Stimulated activated effector memory CD8-positive, alpha-beta T cell treated with anti-CD3 and anti-CD28 coated beads, Interleukin-12 subunit alpha, Interleukin-12 subunit beta, amount 100 ng/mL, for 72 hours (primary cell): ENCODE measurements at regions not wholly inside any gene's neighbourhood (a gene's known extent, or its start where the extent isn't known, plus 50 kb on each side); places are given as distances from the start of the nearest gene placed in this dataset.

Source experiments
- ATAC-seq: fragments of 150-1000 bp; cut with Tn5 transposase; 2 replicates; pipeline ENCODE4 v1.10.0; 2021
- DNase-seq, 2 donors: peaks; one replicate each; pipeline ENCODE4 v3.0.0; 2021 to 2022; ENCODE audit warnings: low spot score in 2 of 2
- H3K27ac Mint-ChIP-seq: one replicate; pipeline ENCODE4 v1.8.0; 2022; ENCODE audit warnings: mild to moderate bottlenecking, mixed read lengths
- H3K36me3 Mint-ChIP-seq: one replicate; pipeline ENCODE4 v1.8.0; 2022; ENCODE audit warnings: mild to moderate bottlenecking, mixed read lengths
- H3K4me1 Mint-ChIP-seq: one replicate; pipeline ENCODE4 v1.8.0; 2022; ENCODE audit warnings: mixed read lengths
- H3K4me3 Mint-ChIP-seq: one replicate; pipeline ENCODE4 v1.8.0; 2022; ENCODE audit warnings: mild to moderate bottlenecking, mixed read lengths
- H3K9me3 Mint-ChIP-seq: one replicate; pipeline ENCODE4 v1.8.0; 2022; ENCODE audit warnings: mixed read lengths

DNA sequence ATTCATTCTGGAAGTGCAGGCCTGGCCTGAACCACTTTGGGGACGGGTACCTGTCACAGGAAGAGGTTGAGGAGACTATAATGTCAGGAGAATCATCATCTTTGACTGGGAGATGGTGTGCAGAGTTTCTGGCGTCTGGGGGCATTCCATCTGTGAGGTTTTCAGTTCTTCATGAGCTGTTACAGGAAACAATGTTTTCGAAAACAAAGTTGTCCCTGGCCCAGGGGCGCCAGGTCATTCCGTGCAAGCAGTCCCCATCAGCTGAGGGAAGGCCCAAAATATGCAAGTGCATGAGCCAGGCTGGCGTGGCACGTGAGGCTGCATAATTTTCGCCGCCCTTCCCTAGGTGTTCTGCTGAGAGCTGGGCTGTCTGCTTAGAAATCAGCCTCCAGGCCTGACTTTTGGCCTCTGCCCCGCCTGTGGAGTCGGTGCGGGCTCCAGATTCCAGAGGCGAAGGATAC lies 68.4 kb upstream of the ATP5PO start:
- ATAC-seq, result peak; percentile 46
- Mint-ChIP-seq H3K36me3 (peaks cover 17% of the 10 kb centered on the region), H3K4me3 (no peak overlapping the region), H3K4me1 (peaks cover 64% of the 10 kb centered on the region), H3K9me3 (peaks cover 7% of the 10 kb centered on the region), H3K27ac (peak overlapping the region; percentile 88)
- DNase-seq, result no peak

DNA sequence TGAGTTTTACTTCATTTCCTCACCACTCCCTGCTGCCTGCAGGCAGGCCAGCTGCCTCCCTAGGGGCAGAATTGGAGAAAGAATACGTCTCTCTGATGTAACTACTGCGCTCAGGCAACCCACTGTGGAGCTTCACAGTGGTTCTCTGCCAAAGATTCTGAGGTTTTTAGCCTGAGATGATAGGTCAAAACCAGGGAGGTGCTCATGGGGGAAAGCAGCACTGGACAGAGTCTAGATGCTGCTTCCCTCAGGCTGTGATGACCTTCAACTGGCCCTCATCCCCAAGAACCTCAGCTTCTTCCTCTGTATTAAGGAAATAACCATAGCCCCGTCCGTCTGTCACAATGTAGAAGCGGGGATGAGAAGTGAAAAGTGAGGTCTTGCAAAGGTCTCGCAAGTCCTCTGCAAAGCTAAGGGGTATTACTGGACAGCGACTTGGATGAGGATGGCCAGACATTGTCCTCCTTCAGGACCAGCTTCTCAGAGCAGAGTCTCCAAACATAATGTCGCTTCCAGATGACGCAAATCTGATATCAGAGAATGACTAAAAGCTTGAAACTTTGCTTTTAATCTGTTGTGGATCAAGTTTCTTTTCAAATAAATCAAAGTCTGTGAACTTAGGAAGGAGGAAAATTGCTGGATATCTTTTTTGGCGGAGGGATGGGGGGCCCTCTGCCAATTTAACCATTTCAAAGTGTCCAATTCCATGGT lies 65.9 kb upstream of the ATP5PO start:
- no peak for ATAC-seq
- Mint-ChIP-seq H3K27ac (peak overlapping the region; percentile 71), H3K4me1 (peaks cover 89% of the 10 kb centered on the region), H3K36me3 (peaks cover 21% of the 10 kb centered on the region), H3K4me3 (no peak overlapping the region), H3K9me3 (peaks cover 7% of the 10 kb centered on the region)
- DNase-seq, result no peak

DNA sequence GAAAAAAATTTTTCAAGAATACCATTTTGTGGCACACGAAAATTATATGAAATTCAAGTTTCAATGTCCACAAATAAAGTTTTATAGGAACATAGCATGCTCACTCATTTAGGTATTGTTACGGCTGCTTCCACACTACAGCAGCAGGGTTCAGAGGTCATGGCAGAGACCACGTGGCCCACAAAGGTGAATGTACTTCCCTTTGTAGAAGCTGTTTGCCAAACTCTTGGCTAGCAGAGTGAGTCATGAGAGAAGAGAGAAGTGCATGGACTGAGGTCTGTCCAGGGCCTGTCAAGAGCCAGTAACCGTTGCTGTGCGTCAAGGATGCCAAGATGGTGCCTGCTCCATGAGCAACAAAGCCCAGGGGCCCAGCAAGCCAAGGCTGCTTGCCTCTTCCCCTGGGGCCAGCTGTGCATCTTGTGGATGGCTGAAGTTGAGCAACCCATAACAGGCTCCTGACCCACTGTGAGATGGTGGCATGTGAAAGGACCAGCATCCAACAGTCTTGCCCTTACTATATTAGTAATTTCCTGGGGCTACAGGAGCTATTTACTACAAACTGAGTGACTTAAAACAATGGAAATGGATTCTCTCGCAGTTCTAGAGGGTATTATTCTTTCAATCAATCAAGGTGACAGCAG lies 64.8 kb upstream of the ATP5PO start:
- DNase-seq, result no peak
- Mint-ChIP-seq H3K4me3 (no peak overlapping the region), H3K9me3 (peaks cover 5% of the 10 kb centered on the region), H3K36me3 (peaks cover 29% of the 10 kb centered on the region), H3K27ac (peak overlapping the region; percentile 71), H3K4me1 (peaks cover 90% of the 10 kb centered on the region)
- ATAC-seq, result no peak

DNA sequence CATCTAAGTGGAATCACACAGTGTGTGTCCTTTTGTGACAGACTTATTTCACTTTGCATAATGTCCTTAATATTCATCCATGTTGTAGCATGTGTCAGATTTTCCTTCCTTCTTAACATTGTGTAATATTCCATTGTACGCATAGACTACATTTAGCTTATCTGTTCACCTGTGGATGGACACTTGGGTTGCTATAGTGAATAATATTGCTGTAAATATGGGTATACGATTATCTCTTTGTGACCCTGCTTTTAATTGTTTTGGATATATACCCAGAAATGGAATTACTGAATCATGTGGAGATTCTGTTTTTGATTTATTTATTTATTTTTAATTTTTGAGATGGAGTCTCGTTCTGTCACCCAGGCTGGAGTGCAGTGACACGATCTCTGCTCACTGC lies 63.0 kb upstream of the ATP5PO start:
- H3K27ac Mint-ChIP-seq, result no peak overlapping the region
- peaks cover 86% of the 10 kb centered on the region for H3K4me1 Mint-ChIP-seq
- H3K9me3 Mint-ChIP-seq, result no peaks in the 10 kb centered on the region
- peaks cover 27% of the 10 kb centered on the region for H3K36me3 Mint-ChIP-seq
- no peak overlapping the region for H3K4me3 Mint-ChIP-seq
- ATAC-seq (no peak), DNase-seq (no peak)

DNA sequence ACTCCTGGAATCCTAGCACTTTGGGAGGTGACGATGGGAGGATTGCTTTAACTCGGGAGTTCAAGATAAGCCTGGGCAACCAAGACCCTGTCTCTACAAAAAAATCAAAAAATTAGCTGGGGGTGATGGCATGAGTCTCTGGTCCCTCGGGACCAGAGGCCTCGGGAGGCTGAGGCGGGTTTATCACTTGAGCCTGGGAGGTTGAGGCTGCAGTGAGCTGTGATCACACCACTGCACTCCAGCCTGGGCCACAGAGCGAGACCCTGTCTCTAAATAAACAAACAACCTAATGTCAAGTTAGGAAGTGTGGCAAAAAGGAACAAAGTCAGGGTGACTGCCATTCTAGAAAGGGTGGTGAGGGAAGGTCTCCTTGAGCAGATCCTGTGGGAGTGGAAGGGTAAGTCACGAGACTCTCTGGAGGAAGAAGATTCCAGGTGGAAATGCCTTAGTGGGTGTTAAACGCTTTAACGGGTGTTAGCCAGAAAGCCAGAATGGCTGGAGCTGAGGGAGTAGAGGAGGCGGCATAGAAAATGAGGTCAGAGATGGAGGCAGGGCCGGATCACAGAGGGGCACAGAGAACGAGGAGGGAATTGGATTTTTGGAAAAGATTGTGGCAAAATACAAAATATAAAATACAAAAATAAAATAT lies 62.2 kb upstream of the ATP5PO start:
- H3K4me1 Mint-ChIP-seq, result peaks cover 79% of the 10 kb centered on the region

DNA sequence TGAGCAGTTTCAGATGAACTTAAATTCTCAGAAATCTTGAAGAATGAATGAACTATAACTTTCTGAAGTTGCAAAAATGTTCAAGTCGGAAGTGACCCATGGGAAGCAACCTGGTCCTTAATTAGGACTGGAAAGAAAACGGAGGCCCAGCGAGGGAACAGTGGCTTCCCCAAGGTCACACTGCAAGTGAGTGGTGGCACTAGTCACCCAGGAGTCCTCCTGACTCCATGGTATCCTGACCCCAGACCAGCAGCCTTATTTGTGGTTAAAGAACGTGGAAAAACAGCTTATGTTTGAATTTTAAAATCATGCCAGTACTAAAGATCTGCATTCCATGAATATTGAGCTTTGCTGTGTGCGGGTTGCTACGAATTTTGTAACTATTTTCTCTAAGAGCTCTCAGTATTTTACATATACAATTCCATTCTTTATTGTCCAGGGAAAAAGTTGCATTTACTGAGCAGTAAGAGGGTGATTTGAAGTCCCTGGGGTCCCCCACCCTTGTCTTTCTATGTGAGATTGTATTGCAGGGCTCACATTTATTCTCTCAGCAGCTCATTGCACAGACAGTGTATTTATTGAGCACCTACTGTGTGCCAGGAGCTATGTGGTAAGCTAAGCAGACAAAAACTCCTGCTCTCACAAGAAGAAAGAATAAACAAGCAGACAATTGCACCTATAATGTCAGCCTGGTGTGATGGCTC lies 61.6 kb upstream of the ATP5PO start:
- Mint-ChIP-seq H3K4me1 (peaks cover 81% of the 10 kb centered on the region), H3K9me3 (no peaks in the 10 kb centered on the region), H3K4me3 (peak overlapping the region; percentile 69), H3K27ac (peak overlapping the region; percentile 98), H3K36me3 (peaks cover 27% of the 10 kb centered on the region)
- DNase-seq (peak in 1 of 2 donors; percentile 66), ATAC-seq (no peak)

More for the DNA sequence above, 62.2 kb upstream of the ATP5PO start:
- ATAC-seq (no peak), DNase-seq (no peak)
- peaks cover 27% of the 10 kb centered on the region for H3K36me3 Mint-ChIP-seq
- H3K9me3 Mint-ChIP-seq, result no peaks in the 10 kb centered on the region
- H3K27ac Mint-ChIP-seq, result peak overlapping the region; percentile 98
- peak overlapping the region; percentile 69 for H3K4me3 Mint-ChIP-seq

DNA sequence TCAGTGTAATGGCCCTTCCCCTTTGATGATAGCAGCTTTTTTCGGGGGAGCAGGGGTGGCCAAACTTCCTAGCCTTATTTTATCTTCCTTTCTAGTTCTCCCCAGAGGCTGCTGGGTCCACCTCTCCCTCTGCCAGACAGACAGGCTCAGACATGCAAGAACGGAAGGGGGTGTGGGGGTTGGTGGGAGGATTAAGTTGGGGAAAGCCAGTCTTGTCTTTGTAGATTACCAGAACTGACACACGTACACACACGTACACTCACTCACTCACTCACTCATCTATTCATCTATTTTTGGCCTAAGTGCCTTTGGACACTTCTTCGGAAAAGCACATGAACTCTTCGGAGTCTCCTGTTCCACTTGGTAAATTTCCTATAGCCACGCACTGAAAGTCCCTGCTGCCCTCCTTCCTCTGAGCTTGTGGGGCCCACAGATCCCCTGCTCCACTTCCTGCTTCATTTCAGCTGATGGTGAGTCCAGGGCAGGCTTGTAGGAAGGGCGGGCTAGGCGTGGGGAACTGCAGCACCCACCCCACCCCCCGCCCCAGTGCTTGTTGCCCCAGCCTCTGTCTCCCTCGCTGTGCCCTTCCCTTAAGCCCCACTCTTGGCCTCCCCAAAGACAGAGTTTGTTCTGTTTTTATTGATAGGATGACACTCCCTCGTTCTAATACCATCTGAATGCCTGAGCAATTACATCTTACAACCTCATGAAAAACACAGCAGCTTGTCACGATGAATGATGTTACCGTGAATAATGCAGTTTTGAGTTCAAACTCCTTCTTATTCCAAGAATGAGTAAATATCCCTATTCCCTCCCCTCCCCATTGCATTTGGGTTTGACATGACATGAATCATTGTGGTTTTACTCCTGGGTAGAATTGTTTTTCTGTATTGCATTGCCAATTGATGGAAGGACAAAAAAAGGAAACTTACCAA lies 60.7 kb upstream of the ATP5PO start:
- no peaks in the 10 kb centered on the region for H3K9me3 Mint-ChIP-seq
- DNase-seq (peak; percentile 23 to 79), ATAC-seq (peak; percentile 72)
- peaks cover 83% of the 10 kb centered on the region for H3K4me1 Mint-ChIP-seq
- H3K4me3 Mint-ChIP-seq, result peak overlapping the region; percentile 69
- peak overlapping the region; percentile 98 for H3K27ac Mint-ChIP-seq
- H3K36me3 Mint-ChIP-seq, result peaks cover 35% of the 10 kb centered on the region

DNA sequence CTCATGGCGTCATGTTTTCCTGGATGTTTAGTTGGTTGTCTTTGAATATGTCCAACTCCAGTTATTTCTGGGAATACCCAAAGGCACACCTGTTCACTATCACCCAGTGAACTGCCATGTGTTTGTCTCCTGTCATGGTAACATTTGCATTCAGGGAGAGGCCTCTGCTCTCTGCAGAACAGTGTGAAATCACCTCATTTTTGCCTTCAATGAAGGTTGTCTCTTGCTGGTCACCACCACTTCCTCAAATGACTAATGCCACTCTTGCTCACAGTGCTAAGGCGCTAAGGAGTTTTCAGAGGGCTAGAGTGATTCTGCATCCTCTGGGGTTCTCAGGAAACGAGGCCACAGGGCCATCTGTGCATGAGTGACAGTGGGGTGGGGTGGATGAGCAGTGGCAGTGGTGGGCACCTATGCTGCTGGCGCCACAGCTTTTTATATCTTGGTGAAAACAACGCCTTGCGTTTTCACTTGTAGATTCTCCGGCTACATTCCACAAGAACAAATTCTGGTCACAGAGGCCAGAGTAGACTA lies 60.0 kb upstream of the ATP5PO start:
- DNase-seq, result peak; percentile 56 to 87

DNA sequence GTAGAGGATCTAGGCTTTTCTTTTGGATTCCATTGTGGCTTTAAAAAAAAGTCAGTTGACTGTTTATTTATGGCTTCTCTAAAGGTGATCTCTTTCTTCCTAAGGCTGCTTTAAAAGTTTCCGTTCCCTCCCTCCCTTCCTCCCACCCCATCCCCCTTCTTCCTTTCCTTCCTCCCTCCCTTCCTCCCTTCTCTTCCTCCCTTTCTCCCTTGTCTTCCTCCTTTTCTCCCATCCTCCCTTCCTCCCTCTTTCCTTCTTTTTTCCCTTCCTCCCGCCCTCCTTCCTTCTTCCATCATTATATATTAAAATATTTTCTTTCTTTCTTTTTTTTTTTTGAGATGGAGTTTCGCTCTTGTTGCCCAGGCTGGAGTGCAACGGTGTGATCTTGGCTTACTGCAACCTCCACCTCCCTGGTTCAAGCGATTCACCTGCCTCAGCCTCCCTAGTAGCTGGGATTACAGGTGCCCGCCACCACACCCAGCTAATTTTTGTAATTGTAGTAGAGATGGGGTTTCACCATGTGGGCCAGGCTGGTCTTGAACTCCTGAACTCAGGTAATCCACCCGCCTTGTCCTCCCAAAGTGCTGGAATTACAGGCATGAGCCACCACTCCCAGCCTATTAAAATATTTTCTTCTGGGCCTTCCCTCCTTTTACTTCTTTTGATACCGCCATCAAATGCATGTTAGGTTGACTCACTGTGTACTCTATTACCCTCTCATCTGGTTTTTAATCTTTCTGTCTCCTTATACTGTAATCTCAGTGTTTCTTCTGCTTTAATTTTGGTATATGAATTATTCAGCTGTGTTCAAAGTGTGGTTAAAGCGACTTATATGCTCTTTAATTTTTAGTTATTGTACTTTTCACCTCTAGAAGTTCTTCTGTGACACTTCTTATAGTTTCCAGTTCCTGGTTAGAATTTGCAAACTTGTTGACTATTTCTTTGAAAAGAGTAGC lies 59.2 kb upstream of the ATP5PO start:
- H3K36me3 Mint-ChIP-seq, result peaks cover 45% of the 10 kb centered on the region
- peaks cover 79% of the 10 kb centered on the region for H3K4me1 Mint-ChIP-seq
- H3K9me3 Mint-ChIP-seq, result no peaks in the 10 kb centered on the region
- H3K4me3 Mint-ChIP-seq, result peak overlapping the region; percentile 69
- peak overlapping the region; percentile 98 for H3K27ac Mint-ChIP-seq
- peak; percentile 52 for ATAC-seq
- DNase-seq, result no peak

More for the DNA sequence above, 60.0 kb upstream of the ATP5PO start:
- Mint-ChIP-seq H3K4me1 (peaks cover 78% of the 10 kb centered on the region), H3K9me3 (no peaks in the 10 kb centered on the region), H3K27ac (peak overlapping the region; percentile 98), H3K36me3 (peaks cover 41% of the 10 kb centered on the region), H3K4me3 (peak overlapping the region; percentile 69)
- peak; percentile 90 for ATAC-seq

DNA sequence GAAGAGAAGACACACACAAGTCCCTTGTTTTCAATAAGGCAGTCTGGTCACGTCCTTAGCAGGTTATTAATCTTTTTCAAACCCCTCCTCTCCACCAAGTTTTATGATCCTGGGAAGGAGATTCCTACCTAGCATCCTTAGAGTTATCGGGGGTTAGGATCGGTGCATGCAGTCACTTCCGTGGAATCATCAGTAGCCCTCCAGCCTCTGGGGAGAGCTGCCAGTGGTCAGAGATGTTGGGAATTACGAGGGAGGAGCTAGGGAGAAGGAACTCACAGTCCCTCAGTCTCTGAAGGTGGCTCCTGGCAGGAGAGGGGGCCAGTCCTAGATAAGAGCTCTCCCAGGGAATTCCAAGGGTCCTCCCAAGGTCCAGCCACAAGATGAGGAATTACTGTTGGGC lies 57.7 kb upstream of the ATP5PO start:
- Mint-ChIP-seq H3K27ac (peak overlapping the region; percentile 61), H3K9me3 (no peaks in the 10 kb centered on the region), H3K36me3 (peaks cover 50% of the 10 kb centered on the region), H3K4me3 (no peak overlapping the region), H3K4me1 (peaks cover 71% of the 10 kb centered on the region)
- DNase-seq (no peak), ATAC-seq (no peak)

DNA sequence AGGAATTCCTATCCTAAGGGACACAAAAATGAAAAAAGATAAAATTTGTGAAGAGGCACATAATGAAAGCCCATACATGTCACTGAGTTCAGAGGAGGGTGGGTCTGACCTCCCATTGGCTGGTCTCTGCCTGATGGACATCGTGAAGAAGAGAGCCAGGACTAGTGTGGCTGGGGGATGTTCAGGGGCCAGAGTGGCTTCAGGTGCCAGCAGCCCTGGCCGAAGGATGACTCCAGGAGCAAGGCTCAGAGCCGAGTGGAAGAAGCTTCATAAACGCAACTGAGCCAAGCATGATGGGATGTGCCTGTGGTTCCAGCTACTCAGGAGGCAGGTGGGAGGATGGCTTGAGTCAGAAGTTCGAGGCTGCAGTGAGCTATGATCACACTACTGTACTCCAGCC lies 56.9 kb upstream of the ATP5PO start:
- H3K4me3 Mint-ChIP-seq, result no peak overlapping the region

DNA sequence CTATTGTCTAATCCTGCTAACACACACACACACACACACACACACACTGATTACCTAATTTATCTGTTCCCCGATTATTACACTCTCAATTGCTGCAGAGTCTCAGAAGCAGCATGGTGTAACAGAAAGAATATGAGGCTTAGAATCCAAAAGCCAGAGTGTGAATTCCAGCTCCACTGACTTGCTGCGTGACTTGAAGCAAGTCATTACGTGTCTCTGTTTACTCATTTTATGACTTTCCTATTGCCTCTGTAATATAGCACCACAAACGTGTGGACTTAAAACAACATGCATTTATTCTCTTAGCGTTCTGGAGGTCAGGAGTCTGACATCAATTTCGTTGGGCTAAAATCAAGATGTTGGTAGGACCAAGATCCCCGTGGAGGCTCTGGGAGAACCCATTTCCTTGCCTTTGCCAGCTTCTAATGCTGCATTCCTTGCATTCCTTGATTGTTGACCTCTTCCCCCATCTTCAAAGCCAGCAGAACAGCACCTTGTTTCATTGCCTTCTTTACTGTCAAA lies 55.9 kb upstream of the ATP5PO start:
- ATAC-seq (no peak), DNase-seq (no peak)
- peaks cover 58% of the 10 kb centered on the region for H3K36me3 Mint-ChIP-seq
- no peaks in the 10 kb centered on the region for H3K9me3 Mint-ChIP-seq
- no peak overlapping the region for H3K4me3 Mint-ChIP-seq
- peak overlapping the region; percentile 36 for H3K27ac Mint-ChIP-seq
- peaks cover 63% of the 10 kb centered on the region for H3K4me1 Mint-ChIP-seq

More for the DNA sequence above, 56.9 kb upstream of the ATP5PO start:
- no peak overlapping the region for H3K27ac Mint-ChIP-seq
- H3K9me3 Mint-ChIP-seq, result no peaks in the 10 kb centered on the region
- no peak for ATAC-seq
- DNase-seq, result no peak
- peaks cover 68% of the 10 kb centered on the region for H3K4me1 Mint-ChIP-seq
- peaks cover 57% of the 10 kb centered on the region for H3K36me3 Mint-ChIP-seq

DNA sequence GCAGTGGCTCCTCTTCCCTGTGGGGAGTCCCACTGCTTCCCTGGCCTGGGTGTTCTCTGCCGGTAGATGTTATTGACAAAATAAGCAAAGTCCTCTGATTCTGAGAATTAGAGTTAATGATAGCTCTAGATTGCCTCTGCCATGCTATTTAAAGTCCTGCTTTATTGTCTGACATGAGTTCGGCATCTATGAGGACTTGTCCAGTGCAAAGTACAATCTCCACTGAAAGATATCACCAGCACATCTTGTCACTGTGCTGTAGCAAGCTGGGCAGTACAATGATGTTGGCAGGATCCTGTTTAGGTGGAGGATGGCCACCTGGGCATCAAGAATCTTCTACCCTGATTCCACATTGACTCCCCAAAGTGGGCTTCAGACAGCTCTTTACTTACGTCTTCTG lies 54.0 kb upstream of the ATP5PO start:
- H3K4me1 Mint-ChIP-seq, result peaks cover 46% of the 10 kb centered on the region
- ATAC-seq (no peak), DNase-seq (no peak)
- no peak overlapping the region for H3K4me3 Mint-ChIP-seq
- peak overlapping the region; percentile 12 for H3K27ac Mint-ChIP-seq
- no peaks in the 10 kb centered on the region for H3K9me3 Mint-ChIP-seq
- peaks cover 39% of the 10 kb centered on the region for H3K36me3 Mint-ChIP-seq
